ENCODE measurements at regions not wholly inside any gene's neighbourhood (a gene's known extent, or its start where the extent isn't known, plus 50 kb on each side); places are given as distances from the start of the nearest gene placed in this dataset.

- TF ChIP-seq, protein P1, sequence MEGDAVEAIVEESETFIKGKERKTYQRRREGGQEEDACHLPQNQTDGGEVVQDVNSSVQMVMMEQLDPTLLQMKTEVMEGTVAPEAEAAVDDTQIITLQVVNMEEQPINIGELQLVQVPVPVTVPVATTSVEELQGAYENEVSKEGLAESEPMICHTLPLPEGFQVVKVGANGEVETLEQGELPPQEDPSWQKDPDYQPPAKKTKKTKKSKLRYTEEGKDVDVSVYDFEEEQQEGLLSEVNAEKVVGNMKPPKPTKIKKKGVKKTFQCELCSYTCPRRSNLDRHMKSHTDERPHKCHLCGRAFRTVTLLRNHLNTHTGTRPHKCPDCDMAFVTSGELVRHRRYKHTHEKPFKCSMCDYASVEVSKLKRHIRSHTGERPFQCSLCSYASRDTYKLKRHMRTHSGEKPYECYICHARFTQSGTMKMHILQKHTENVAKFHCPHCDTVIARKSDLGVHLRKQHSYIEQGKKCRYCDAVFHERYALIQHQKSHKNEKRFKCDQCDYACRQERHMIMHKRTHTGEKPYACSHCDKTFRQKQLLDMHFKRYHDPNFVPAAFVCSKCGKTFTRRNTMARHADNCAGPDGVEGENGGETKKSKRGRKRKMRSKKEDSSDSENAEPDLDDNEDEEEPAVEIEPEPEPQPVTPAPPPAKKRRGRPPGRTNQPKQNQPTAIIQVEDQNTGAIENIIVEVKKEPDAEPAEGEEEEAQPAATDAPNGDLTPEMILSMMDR (IDR thresholded peaks at IDR 0.05; ENCODE audit: unreplicated experiment), result no peak
- DNase-seq (ENCODE audit: low spot score), result no peak
- Mint-ChIP-seq H3K27ac (ENCODE audit: unreplicated experiment) (no peak overlapping the region), H3K4me1 (ENCODE audit: unreplicated experiment) (peaks cover 7% of the 10 kb centered on the region), H3K9me3 (ENCODE audit: unreplicated experiment) (no peaks in the 10 kb centered on the region), H3K4me3 (ENCODE audit: unreplicated experiment) (no peak overlapping the region), H3K27me3 (ENCODE audit: unreplicated experiment) (no peaks in the 10 kb centered on the region), H3K36me3 (ENCODE audit: low read depth, unreplicated experiment) (no peaks in the 10 kb centered on the region)
Observed at GRCh38 chr2:121833358-121833723, 77.9 kb downstream of the TSN start.

- Mint-ChIP-seq H3K9me3 (ENCODE audit: unreplicated experiment) (no peaks in the 10 kb centered on the region), H3K4me3 (ENCODE audit: unreplicated experiment) (no peak overlapping the region), H3K27ac (ENCODE audit: unreplicated experiment) (no peak overlapping the region), H3K36me3 (ENCODE audit: low read depth, unreplicated experiment) (no peaks in the 10 kb centered on the region), H3K4me1 (ENCODE audit: unreplicated experiment) (peaks cover 7% of the 10 kb centered on the region), H3K27me3 (ENCODE audit: unreplicated experiment) (peaks cover 3% of the 10 kb centered on the region)
- TF ChIP-seq, protein P1 (IDR thresholded peaks at IDR 0.05; ENCODE audit: unreplicated experiment), result no peak
- DNase-seq (ENCODE audit: low spot score), result no peak
Observed at GRCh38 chr2:121836611-121837010, 81.2 kb downstream of the TSN start.

- Mint-ChIP-seq H3K9me3 (ENCODE audit: unreplicated experiment) (no peaks in the 10 kb centered on the region), H3K36me3 (ENCODE audit: low read depth, unreplicated experiment) (no peaks in the 10 kb centered on the region), H3K27me3 (ENCODE audit: unreplicated experiment) (peaks cover 3% of the 10 kb centered on the region), H3K4me3 (ENCODE audit: unreplicated experiment) (no peak overlapping the region), H3K4me1 (ENCODE audit: unreplicated experiment) (peaks cover 1% of the 10 kb centered on the region), H3K27ac (ENCODE audit: unreplicated experiment) (no peak overlapping the region)
- TF ChIP-seq, protein P1 (IDR thresholded peaks at IDR 0.05; ENCODE audit: unreplicated experiment), result no peak
- no peak for DNase-seq (ENCODE audit: low spot score)
Observed at GRCh38 chr2:121837591-121837990, 82.1 kb downstream of the TSN start.

GRCh38 chr2:121838551-121838950 is 83.1 kb downstream of the TSN start:
- Mint-ChIP-seq H3K4me3 (ENCODE audit: unreplicated experiment) (no peak overlapping the region), H3K9me3 (ENCODE audit: unreplicated experiment) (no peaks in the 10 kb centered on the region), H3K27me3 (ENCODE audit: unreplicated experiment) (peaks cover 3% of the 10 kb centered on the region), H3K36me3 (ENCODE audit: low read depth, unreplicated experiment) (no peaks in the 10 kb centered on the region), H3K4me1 (ENCODE audit: unreplicated experiment) (no peaks in the 10 kb centered on the region), H3K27ac (ENCODE audit: unreplicated experiment) (no peak overlapping the region)
- TF ChIP-seq, protein P1 (IDR thresholded peaks at IDR 0.05; ENCODE audit: unreplicated experiment), result no peak
- no peak for DNase-seq (ENCODE audit: low spot score)

DNA sequence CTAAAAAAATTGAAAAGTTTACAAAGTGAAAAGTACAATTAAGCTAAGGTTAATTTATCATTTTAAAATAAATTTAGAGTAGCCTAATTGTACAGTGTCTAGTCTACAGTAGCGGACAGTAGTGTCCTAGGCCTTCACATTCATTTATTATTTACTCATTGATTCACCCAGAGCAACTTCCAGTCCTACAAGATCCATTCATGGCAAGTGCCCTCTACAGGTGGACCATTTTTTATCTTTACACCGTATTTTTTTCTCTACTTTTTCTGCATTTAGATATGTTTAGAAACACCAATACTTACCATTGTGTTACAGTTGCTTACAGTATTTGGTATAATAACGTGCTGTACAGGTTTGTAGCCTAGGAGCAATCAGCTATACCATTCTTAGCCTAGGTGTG is 84.1 kb downstream of the TSN start:
- TF ChIP-seq, protein P1 (IDR thresholded peaks at IDR 0.05; ENCODE audit: unreplicated experiment), result no peak
- Mint-ChIP-seq H3K27me3 (ENCODE audit: unreplicated experiment) (peaks cover 3% of the 10 kb centered on the region), H3K27ac (ENCODE audit: unreplicated experiment) (no peak overlapping the region), H3K4me3 (ENCODE audit: unreplicated experiment) (no peak overlapping the region), H3K36me3 (ENCODE audit: low read depth, unreplicated experiment) (no peaks in the 10 kb centered on the region), H3K4me1 (ENCODE audit: unreplicated experiment) (no peaks in the 10 kb centered on the region), H3K9me3 (ENCODE audit: unreplicated experiment) (no peaks in the 10 kb centered on the region)
- no peak for DNase-seq (ENCODE audit: low spot score)

Measured in endothelial cell (in vitro differentiated cells).